ENCODE measurements at regions not wholly inside any gene's neighbourhood (a gene's known extent, or its start where the extent isn't known, plus 50 kb on each side); places are given as distances from the start of the nearest gene placed in this dataset.

DNA sequence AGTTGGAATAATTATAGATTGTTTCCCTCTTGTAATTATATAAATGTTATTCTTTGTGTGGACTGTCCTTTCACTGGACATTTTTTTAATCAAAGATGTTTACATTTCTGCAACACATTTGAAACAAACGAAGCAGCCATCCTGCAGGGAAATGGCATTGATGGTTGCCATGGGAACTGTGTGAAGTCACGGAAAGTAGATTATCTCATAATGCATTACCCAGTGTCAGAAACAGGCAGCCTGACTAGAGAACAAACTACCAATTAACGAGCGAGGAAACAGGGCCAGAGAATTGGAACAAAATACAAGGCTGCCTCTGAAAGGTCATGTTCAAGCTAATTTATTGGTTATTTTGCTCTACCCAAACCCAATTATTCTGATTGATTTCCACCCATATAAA lies 96.9 kb upstream of the LARGE1 start:
- no peak overlapping the region for H3K27ac ChIP-seq
- no peak overlapping the region for H3K4me3 ChIP-seq (replicated peaks in 1 of 3)
- 61 to 67% methylated on average over 4 of the region's 4 CpGs for WGBS, 2 donors
- H3K27me3 ChIP-seq, result no peaks in the 10 kb centered on the region
- no peak for DNase-seq
- intact Hi-C loops (cut with DNase I), result no loop called here
- TF ChIP-seq, protein P1, sequence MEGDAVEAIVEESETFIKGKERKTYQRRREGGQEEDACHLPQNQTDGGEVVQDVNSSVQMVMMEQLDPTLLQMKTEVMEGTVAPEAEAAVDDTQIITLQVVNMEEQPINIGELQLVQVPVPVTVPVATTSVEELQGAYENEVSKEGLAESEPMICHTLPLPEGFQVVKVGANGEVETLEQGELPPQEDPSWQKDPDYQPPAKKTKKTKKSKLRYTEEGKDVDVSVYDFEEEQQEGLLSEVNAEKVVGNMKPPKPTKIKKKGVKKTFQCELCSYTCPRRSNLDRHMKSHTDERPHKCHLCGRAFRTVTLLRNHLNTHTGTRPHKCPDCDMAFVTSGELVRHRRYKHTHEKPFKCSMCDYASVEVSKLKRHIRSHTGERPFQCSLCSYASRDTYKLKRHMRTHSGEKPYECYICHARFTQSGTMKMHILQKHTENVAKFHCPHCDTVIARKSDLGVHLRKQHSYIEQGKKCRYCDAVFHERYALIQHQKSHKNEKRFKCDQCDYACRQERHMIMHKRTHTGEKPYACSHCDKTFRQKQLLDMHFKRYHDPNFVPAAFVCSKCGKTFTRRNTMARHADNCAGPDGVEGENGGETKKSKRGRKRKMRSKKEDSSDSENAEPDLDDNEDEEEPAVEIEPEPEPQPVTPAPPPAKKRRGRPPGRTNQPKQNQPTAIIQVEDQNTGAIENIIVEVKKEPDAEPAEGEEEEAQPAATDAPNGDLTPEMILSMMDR (IDR thresholded peaks at IDR 0.05), result no peak
- no peak for TF ChIP-seq POLR2A (IDR thresholded peaks at IDR 0.05)
- H3K36me3 ChIP-seq, result no peaks in the 10 kb centered on the region
- no peaks in the 10 kb centered on the region for H3K4me1 ChIP-seq
- no peaks in the 10 kb centered on the region for H3K9me3 ChIP-seq

DNA sequence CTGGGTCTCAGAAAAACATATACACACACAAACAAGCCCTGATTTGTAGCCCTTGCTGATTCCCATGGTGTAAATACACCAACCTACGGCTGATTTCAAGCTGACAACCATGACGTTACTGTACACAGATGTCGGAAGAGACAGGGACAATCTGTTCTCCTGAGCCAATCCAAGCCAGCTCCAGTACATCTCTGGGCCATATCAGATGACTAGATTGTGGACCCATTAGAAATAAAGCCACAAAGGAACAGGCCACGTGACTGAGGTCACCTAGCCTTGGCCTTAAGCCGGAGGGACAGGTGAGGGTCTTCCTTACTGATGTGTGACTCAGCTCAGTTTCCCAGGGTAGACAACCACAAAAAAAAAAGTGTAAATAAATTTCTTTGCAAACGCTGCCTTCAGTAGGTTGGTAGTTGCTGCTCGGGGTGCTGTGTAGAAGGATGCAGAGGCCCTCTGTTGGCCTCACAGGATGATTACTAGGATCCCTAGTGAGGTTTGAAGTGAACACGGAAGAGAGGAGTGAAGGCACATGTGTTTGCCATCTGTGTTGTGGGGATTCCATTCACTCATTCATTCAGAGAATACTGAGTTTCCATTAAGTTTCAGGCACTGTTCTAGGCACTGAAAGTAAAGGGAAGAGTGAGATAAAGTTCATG lies 99.0 kb upstream of the LARGE1 start:
- Histone ChIP-seq H3K9me3 (no peaks in the 10 kb centered on the region), H3K4me3 (replicated peaks in 1 of 3) (no peak overlapping the region), H3K36me3 (no peaks in the 10 kb centered on the region), H3K27ac (no peak overlapping the region), H3K4me1 (no peaks in the 10 kb centered on the region), H3K27me3 (no peaks in the 10 kb centered on the region)
- no peak for DNase-seq
- 74 to 86% methylated on average over 8 of the region's 8 CpGs for WGBS, 2 donors
- intact Hi-C loops (cut with DNase I), result no loop called here
- TF ChIP-seq POLR2A (IDR thresholded peaks at IDR 0.05), result no peak

DNA sequence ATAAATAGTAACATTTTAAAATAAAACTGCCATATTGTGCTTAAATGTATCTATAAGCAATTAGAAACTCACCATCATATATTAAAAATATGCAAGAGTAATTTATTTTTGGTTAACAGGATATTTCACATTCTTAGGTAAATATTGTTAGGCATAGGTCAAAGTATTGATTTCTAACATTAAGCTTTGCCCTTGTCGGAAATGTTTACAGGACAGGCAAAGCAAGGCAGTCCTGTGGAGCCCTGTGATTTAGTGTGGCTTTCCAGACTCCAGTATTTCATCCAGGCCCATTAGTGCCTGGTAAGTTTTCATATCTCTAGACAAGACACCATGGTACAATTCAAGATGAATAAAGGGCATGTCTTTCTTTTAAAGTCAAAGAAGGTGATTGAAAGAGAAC lies 114.9 kb upstream of the LARGE1 start:
- Histone ChIP-seq H3K27ac (no peak overlapping the region), H3K9me3 (no peaks in the 10 kb centered on the region), H3K27me3 (no peaks in the 10 kb centered on the region), H3K4me3 (replicated peaks in 1 of 3) (no peak overlapping the region), H3K4me1 (no peaks in the 10 kb centered on the region), H3K36me3 (no peaks in the 10 kb centered on the region)
- no peak for DNase-seq
- intact Hi-C loops (cut with DNase I), result no loop called here
- WGBS, 2 donors, result 68 to 87% methylated on average over 1 of the region's 1 CpG
- TF ChIP-seq, protein P1 (IDR thresholded peaks at IDR 0.05), result no peak
- no peak for TF ChIP-seq POLR2A (IDR thresholded peaks at IDR 0.05)

DNA sequence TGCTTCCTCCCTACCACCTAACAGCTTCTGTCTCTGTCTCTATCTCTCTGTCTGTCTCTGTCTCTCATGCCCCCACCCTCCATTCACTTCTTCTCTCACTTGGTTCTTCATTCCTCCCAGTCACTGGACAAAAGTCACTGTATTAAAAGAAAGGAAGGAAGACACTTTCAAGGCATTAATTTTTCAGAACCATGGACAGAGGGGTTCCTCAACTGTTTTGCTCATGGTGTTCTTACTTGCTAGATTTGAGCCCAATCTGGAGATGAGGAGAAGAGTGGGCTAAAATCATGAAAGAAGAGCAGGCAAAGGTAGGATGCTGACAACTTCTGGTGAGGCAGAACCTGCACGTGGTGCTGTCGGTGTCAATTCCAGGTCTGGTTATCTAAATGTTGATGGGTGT lies 116.7 kb upstream of the LARGE1 start:
- Histone ChIP-seq H3K4me3 (replicated peaks in 1 of 3) (no peak overlapping the region), H3K36me3 (no peaks in the 10 kb centered on the region), H3K27me3 (no peaks in the 10 kb centered on the region), H3K9me3 (no peaks in the 10 kb centered on the region), H3K4me1 (no peaks in the 10 kb centered on the region), H3K27ac (no peak overlapping the region)
- intact Hi-C loops (cut with DNase I), result no loop called here
- DNase-seq, result no peak
- TF ChIP-seq, protein P1 (IDR thresholded peaks at IDR 0.05), result no peak
- TF ChIP-seq POLR2A (IDR thresholded peaks at IDR 0.05), result no peak
- WGBS, 2 donors, result 47 to 54% methylated on average over 2 of the region's 2 CpGs

DNA sequence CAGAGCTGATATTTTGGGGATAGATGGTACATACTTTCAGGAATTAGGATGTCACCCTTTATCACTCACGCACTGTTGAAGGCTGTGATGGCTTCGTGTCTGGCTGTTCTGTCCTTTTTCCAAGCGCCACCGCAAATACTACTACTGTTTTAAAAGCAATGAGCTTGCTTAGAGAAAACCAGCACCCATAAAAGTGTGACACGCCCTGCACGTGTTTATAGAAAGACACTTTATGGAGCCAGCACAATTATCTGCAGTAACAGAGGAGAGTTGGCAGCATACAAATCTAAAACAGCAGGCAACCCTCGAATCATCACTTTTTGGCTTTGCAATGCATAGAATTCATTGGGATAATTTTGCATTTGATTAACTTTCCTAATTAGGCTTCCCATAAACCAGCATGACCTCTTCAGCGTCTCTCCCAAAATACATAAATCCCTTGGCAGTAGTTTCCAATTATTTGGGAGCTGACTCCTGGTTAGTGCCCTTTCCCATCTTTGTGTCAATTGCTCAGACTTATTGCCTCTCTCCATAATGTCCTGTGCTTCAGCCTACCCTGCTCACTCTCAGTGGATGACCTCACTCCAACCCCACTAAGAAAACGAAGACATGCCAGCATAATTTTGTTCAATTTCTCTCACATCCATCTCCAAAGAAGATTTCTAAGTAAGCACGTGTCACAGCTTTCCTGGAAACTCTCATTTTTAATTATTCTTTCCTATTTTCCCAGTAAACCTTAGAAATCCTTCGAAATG lies 118.7 kb upstream of the LARGE1 start:
- H3K4me1 ChIP-seq, result no peaks in the 10 kb centered on the region
- 76 to 80% methylated on average over 11 of the region's 11 CpGs for WGBS, 2 donors
- no peak overlapping the region for H3K4me3 ChIP-seq (replicated peaks in 1 of 3)
- H3K36me3 ChIP-seq, result no peaks in the 10 kb centered on the region
- DNase-seq, result no peak
- intact Hi-C loops (cut with DNase I), result no loop called here
- no peak for TF ChIP-seq POLR2A (IDR thresholded peaks at IDR 0.05)
- TF ChIP-seq, protein P1 (IDR thresholded peaks at IDR 0.05), result no peak
- H3K27ac ChIP-seq, result no peak overlapping the region
- H3K27me3 ChIP-seq, result no peaks in the 10 kb centered on the region
- no peaks in the 10 kb centered on the region for H3K9me3 ChIP-seq

Measured in thyroid gland (tissue), 4 donors.